Keratinocyte (primary cell): ENCODE measurements at regions not wholly inside any gene's neighbourhood (a gene's known extent, or its start where the extent isn't known, plus 50 kb on each side); places are given as distances from the start of the nearest gene placed in this dataset.

ENCODE experiments used
- CTCF ChIP-seq, 3 experiments: IDR thresholded peaks in 1 of 3; conservative IDR thresholded peaks in 1 of 3; optimal IDR thresholded peaks in 1 of 3; 2 replicates in 2 of 3; 3 replicates in 1 of 3; pipeline versions ENCODE3 to v1.5.1; 2011; ENCODE audit warnings: low read length in 3 of 3, mild to moderate bottlenecking in 3 of 3, moderate library complexity in 2 of 3, control low read depth in 1 of 3, inconsistent platforms in 1 of 3; ENCODE audit not compliant: insufficient read depth in 2 of 3; ENCODE audit errors: extremely low read depth in 1 of 3
- EZH2 ChIP-seq: IDR thresholded peaks from one replicate; pipeline ENCODE4 v1.6.1; 2012; ENCODE audit warnings: inconsistent platforms, mild to moderate bottlenecking, low read length, moderate library complexity

- TF ChIP-seq CTCF (optimal IDR thresholded peaks at IDR 0.05 in 1 of 3, IDR thresholded peaks at IDR 0.05 in 1 of 3, conservative IDR thresholded peaks at IDR 0.05 in 1 of 3; ENCODE audit: extremely low read depth in 1 of 3, insufficient read depth in 2 of 3, low read length in 3 of 3), result no peak
- no peak for TF ChIP-seq EZH2
Measured at GRCh38 chr10:2994221-2994961, 73.0 kb upstream of the PFKP start.
